HepG2 (cell line): ENCODE measurements at regions not wholly inside any gene's neighbourhood (a gene's known extent, or its start where the extent isn't known, plus 50 kb on each side); places are given as distances from the start of the nearest gene placed in this dataset.

Experiments
- ATAC-seq: fragments of 200-7000 bp; cut with Tn5 transposase; 3 replicates; pipeline ENCODE4 v1.9.1; 2020; ENCODE audit warnings: mild to moderate bottlenecking, moderate library complexity
- BruUV-seq: library from RNA; stranded (reverse); fragments of 400-500 nt; replicated peaks from 2 replicates; lab custom pipeline; 2021; lab: Mats Ljungman, UMichigan
- CTCF ChIA-PET: fragments of 300-600 bp; formaldehyde crosslinking; extraction: SDS; loops from one replicate; lab custom pipeline; 2021; ENCODE audit warnings: low total read pairs, inconsistent platforms, low intra/inter-chr PET ratio; lab: Yijun Ruan, JAX
- POLR2A ChIA-PET: fragments of 350-600 bp; sonication (Branson Sonifier 250); formaldehyde crosslinking; loops from one replicate; lab custom pipeline; 2020; ENCODE audit warnings: antibody characterized with exemption, inconsistent platforms; lab: Yijun Ruan, JAX
- DNase-seq: peaks from one replicate; pipeline ENCODE4 v3.0.0-alpha.2; 2015; ENCODE audit warnings: low spot score
- FAIRE-seq: peaks from 3 replicates; lab custom pipeline; 2011; peaks lifted over from hg19 to GRCh38; lab: Jason Lieb, UNC
- H2AFZ ChIP-seq: one replicate; pipeline ENCODE4 v1.6.1; 2011; ENCODE audit warnings: low read length, inconsistent platforms
- H3K27ac ChIP-seq: fragments of 300-600 bp; 3 replicates; pipeline ENCODE4 v1.8.0; 2011; ENCODE audit warnings: mixed run types, mild to moderate bottlenecking, mixed read lengths, low read length, inconsistent platforms; ENCODE audit not compliant: insufficient read depth; ENCODE audit errors: extremely low read length
- H3K27me3 ChIP-seq, 2 experiments: fragments of 200-600 bp in 1 of 2; 2 replicates in 1 of 2; 3 replicates in 1 of 2; pipeline versions ENCODE4 v1.6.0 to v1.8.0; 2011; ENCODE audit warnings: low read length in 2 of 2, mild to moderate bottlenecking in 2 of 2, moderate library complexity in 2 of 2, inconsistent platforms in 1 of 2; ENCODE audit not compliant: insufficient read depth in 2 of 2, control insufficient read depth in 1 of 2
- H3K36me3 ChIP-seq, 2 experiments: fragments of 200-600 bp in 1 of 2; replicated peaks in 1 of 2; 2 replicates in 1 of 2; 3 replicates in 1 of 2; pipeline versions ENCODE4 v1.5.1 to v1.8.0; 2011; ENCODE audit warnings: low read length in 2 of 2, inconsistent platforms in 1 of 2; ENCODE audit not compliant: insufficient read depth in 2 of 2, control insufficient read depth in 1 of 2
- H3K4me1 ChIP-seq: 2 replicates; pipeline ENCODE4 v1.5.1; 2012; ENCODE audit warnings: low read length, inconsistent platforms; ENCODE audit not compliant: insufficient read depth
- H3K4me2 ChIP-seq: 2 replicates; pipeline ENCODE4 v1.6.0; 2011; ENCODE audit warnings: low read depth, low read length, inconsistent platforms
- H3K4me3 ChIP-seq, 3 experiments: fragments of 200-600 bp in 1 of 3; sonication (generic), shearing (Covaris generic) in 1 of 3; replicated peaks in 1 of 3; 2 replicates each; pipeline ENCODE4 v1.5.1; 2011 to 2016; ENCODE audit warnings: low read length in 3 of 3, inconsistent platforms in 2 of 3, low read depth in 2 of 3, mild to moderate bottlenecking in 2 of 3, control low read depth in 1 of 3, mixed read lengths in 1 of 3; ENCODE audit not compliant: insufficient read depth in 1 of 3
- H3K79me2 ChIP-seq: one replicate; pipeline ENCODE4 v1.6.1; 2011; ENCODE audit warnings: low read length, inconsistent platforms; ENCODE audit not compliant: insufficient read depth
- H3K9ac ChIP-seq: 2 replicates; pipeline ENCODE4 v1.6.0; 2011; ENCODE audit warnings: mild to moderate bottlenecking, low read depth, low read length, inconsistent platforms; ENCODE audit not compliant: insufficient read depth
- H3K9me3 ChIP-seq: 2 replicates; pipeline ENCODE4 v1.5.1; 2012; ENCODE audit warnings: mild to moderate bottlenecking, low read length
- H4K20me1 ChIP-seq: 2 replicates; pipeline ENCODE4 v1.6.0; 2011; ENCODE audit warnings: inconsistent platforms, mild to moderate bottlenecking, low read length, moderate library complexity; ENCODE audit not compliant: insufficient read depth
- BCL3 ChIP-seq: sonication (generic); formaldehyde crosslinking; IDR thresholded peaks from 2 replicates; pipeline ENCODE4 v1.5.1; 2020; ENCODE audit warnings: mild to moderate bottlenecking, missing genetic modification reagents, moderate library complexity
- EEA1 ChIP-seq: sonication (generic); formaldehyde crosslinking; IDR thresholded peaks from 2 replicates; pipeline ENCODE4 v1.5.1; 2020; ENCODE audit warnings: mild to moderate bottlenecking, missing genetic modification reagents, borderline replicate concordance
- GATAD1 ChIP-seq: IDR thresholded peaks from 2 replicates; pipeline ENCODE4 v1.6.1; 2016; ENCODE audit warnings: missing genetic modification reagents, missing compliant biosample characterization
- HNRNPK ChIP-seq: fragments of 200-400 bp; formaldehyde crosslinking; IDR thresholded peaks from 2 replicates; pipeline ENCODE4 v1.6.1; 2018; ENCODE audit warnings: low read length, low read depth, moderate library complexity, mild to moderate bottlenecking; ENCODE audit not compliant: poor library complexity, severe bottlenecking
- HNRNPL ChIP-seq: fragments of 200-400 bp; formaldehyde crosslinking; IDR thresholded peaks from 2 replicates; pipeline ENCODE4 v1.6.1; 2017; ENCODE audit warnings: mild to moderate bottlenecking, low read depth, low read length
- IKZF4 ChIP-seq: sonication (generic); formaldehyde crosslinking; IDR thresholded peaks from 2 replicates; pipeline ENCODE4 v1.5.1; 2020; ENCODE audit warnings: borderline replicate concordance, mild to moderate bottlenecking, low read depth, missing genetic modification reagents; ENCODE audit errors: not compliant biosample characterization
- JUN ChIP-seq: sonication (generic); formaldehyde crosslinking; IDR thresholded peaks from 2 replicates; pipeline ENCODE4 v1.4.0; 2020; ENCODE audit warnings: mild to moderate bottlenecking, missing genetic modification reagents
- NFRKB ChIP-seq: fragments of 450-650 bp; IDR thresholded peaks from 2 replicates; pipeline ENCODE4 v1.6.1; 2017
- PHF20 ChIP-seq: sonication (generic); formaldehyde crosslinking; IDR thresholded peaks from 2 replicates; pipeline ENCODE4 v1.5.0; 2020; ENCODE audit warnings: mild to moderate bottlenecking, missing genetic modification reagents
- THRA ChIP-seq: sonication (generic); formaldehyde crosslinking; IDR thresholded peaks from 2 replicates; pipeline ENCODE4 v1.4.0; 2020; ENCODE audit warnings: missing genetic modification reagents, borderline replicate concordance
- ZBTB4 ChIP-seq: sonication (generic); formaldehyde crosslinking; IDR thresholded peaks from 2 replicates; pipeline ENCODE4 v1.4.0; 2020; ENCODE audit warnings: missing genetic modification reagents, mild to moderate bottlenecking, borderline replicate concordance
- ZKSCAN8 ChIP-seq: IDR thresholded peaks from 2 replicates; pipeline ENCODE4 v1.6.1; 2016; ENCODE audit warnings: borderline replicate concordance, missing genetic modification reagents, missing compliant biosample characterization
- ZNF616 ChIP-seq: sonication (generic); formaldehyde crosslinking; IDR thresholded peaks from 2 replicates; pipeline ENCODE4 v1.5.0; 2020; ENCODE audit warnings: low read depth, mild to moderate bottlenecking, missing genetic modification reagents
- ZNF691 ChIP-seq: sonication (generic); formaldehyde crosslinking; IDR thresholded peaks from 2 replicates; pipeline ENCODE4 v1.4.0; 2020; ENCODE audit warnings: missing genetic modification reagents, low read depth, mild to moderate bottlenecking, borderline replicate concordance
- WGBS: methylation state at CpG from one replicate; pipeline ENCODE4 v1.1.6; 2017; ENCODE audit warnings: low lambda C conversion rate; 5-methylcytosine and 5-hydroxymethylcytosine counted together
- in situ Hi-C: cut with HindIII; loops from 2 replicates; pipeline ENCODE4 v1.10.0; 2017; ENCODE audit warnings: low pct_unique_long_range_greater_than_20kb; ENCODE audit not compliant: extremely low pct_ligation_motif_present
- intact Hi-C: fragments of 100-400 bp; cut with micrococcal nuclease; formaldehyde crosslinking; loops from one replicate; pipeline ENCODE4 v1.10.0; 2022; ENCODE audit not compliant: unreplicated experiment

GRCh38 chr15:93384886-93385285 is 295.9 kb upstream of the RGMA start:
- in situ Hi-C loops = no loop called here
- H3K9me3 ChIP-seq = no peaks in the 10 kb centered on the region
- ChIA-PET CTCF (no interaction called here), POLR2A (no interaction called here)
- no peaks in the 10 kb centered on the region for H4K20me1 ChIP-seq
- peaks cover 0 to 1% of the 10 kb centered on the region in 2 experiments; a peak in 1 of 5 replicates for H3K27me3 ChIP-seq
- H3K4me3 ChIP-seq = no peak overlapping the region
- H3K4me2 ChIP-seq = no peak overlapping the region
- no TSS peak for BruUV-seq
- no peaks in the 10 kb centered on the region for H3K4me1 ChIP-seq
- no peak overlapping the region for H3K9ac ChIP-seq
- no peak for DNase-seq
- intact Hi-C loops = no loop called here
- H2AFZ ChIP-seq = no peak overlapping the region
- no peak for ATAC-seq
- no peaks in the 10 kb centered on the region for H3K36me3 ChIP-seq
- H3K27ac ChIP-seq = no peak overlapping the region
- 13% methylated on average over 2 of the region's 2 CpGs for WGBS
- no peaks in the 10 kb centered on the region for H3K79me2 ChIP-seq
- FAIRE-seq = no peak
- no peak for TF ChIP-seq ZNF616 (CRISPR knock-in tag)
- no peak for TF ChIP-seq HNRNPK
- TF ChIP-seq PHF20 (CRISPR knock-in tag) = no peak
- TF ChIP-seq THRA = no peak
- no peak for TF ChIP-seq GATAD1 (CRISPR knock-in tag)
- no peak for TF ChIP-seq NFRKB
- TF ChIP-seq ZNF691 = no peak
- no peak for TF ChIP-seq ZKSCAN8 (CRISPR knock-in tag)
- TF ChIP-seq HNRNPL = no peak
- no peak for TF ChIP-seq IKZF4
- TF ChIP-seq BCL3 = no peak
- no peak for TF ChIP-seq JUN (CRISPR knock-in tag)
- TF ChIP-seq EEA1 (CRISPR knock-in tag) = no peak
- no peak for TF ChIP-seq ZBTB4
